Loucy (cell line): ENCODE measurements at regions not wholly inside any gene's neighbourhood (a gene's known extent, or its start where the extent isn't known, plus 50 kb on each side); places are given as distances from the start of the nearest gene placed in this dataset.

Source experiments
- EZH2phosphoT487 ChIP-seq: fragments of 200-600 bp; IDR thresholded peaks from 2 replicates; pipeline ENCODE4 v1.6.1; 2018; ENCODE audit warnings: antibody characterized with exemption, mild to moderate bottlenecking, moderate library complexity, borderline replicate concordance
- TF ChIP-seq, protein P1 (sequence below): fragments of 200-600 bp; sonication (generic); conservative IDR thresholded peaks from 2 replicates; pipeline ENCODE4 v1.5.1; 2014; ENCODE audit warnings: mild to moderate bottlenecking, antibody characterized with exemption, low read length

- TF ChIP-seq, protein P1, sequence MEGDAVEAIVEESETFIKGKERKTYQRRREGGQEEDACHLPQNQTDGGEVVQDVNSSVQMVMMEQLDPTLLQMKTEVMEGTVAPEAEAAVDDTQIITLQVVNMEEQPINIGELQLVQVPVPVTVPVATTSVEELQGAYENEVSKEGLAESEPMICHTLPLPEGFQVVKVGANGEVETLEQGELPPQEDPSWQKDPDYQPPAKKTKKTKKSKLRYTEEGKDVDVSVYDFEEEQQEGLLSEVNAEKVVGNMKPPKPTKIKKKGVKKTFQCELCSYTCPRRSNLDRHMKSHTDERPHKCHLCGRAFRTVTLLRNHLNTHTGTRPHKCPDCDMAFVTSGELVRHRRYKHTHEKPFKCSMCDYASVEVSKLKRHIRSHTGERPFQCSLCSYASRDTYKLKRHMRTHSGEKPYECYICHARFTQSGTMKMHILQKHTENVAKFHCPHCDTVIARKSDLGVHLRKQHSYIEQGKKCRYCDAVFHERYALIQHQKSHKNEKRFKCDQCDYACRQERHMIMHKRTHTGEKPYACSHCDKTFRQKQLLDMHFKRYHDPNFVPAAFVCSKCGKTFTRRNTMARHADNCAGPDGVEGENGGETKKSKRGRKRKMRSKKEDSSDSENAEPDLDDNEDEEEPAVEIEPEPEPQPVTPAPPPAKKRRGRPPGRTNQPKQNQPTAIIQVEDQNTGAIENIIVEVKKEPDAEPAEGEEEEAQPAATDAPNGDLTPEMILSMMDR: no peak
- TF ChIP-seq EZH2phosphoT487: no peak
Observed at GRCh38 chr16:31714903-31715504, 158.6 kb upstream of the ZNF267 start.
